ENCODE measurements at regions not wholly inside any gene's neighbourhood (a gene's known extent, or its start where the extent isn't known, plus 50 kb on each side); places are given as distances from the start of the nearest gene placed in this dataset.
"Not testable (repeated sequence)": the region's sequence is repeated elsewhere in the genome, so short reads cannot be mapped to it uniquely, and the experiment has no call there.

DNA sequence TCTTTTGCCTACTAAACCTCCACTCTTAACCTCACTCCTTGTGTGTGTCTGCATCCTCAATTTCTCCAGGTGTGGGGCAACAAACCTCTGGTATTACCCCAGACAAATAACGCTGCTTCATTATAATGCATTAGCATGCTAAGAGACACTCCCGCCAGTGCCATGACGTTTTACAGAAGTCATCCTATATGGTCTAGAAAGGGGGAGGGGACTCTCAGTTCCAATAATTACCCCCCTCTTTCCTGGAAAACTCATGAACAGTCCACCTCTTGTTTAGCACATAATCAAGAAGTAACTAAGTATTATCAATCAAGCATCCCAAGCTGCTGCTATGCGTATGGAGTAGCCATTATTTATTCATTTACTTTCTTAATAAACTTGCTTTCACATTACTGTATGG is 364.5 kb downstream of the TYW1 start:
- H3K4me1 ChIP-seq, result no peaks in the 10 kb centered on the region
- TF ChIP-seq POLR2A (IDR thresholded peaks at IDR 0.05) (no peak), POLR2AphosphoS5 (IDR thresholded peaks at IDR 0.05) (no peak), EP300 (IDR thresholded peaks at IDR 0.05) (no peak)
- TF ChIP-seq, protein P1, sequence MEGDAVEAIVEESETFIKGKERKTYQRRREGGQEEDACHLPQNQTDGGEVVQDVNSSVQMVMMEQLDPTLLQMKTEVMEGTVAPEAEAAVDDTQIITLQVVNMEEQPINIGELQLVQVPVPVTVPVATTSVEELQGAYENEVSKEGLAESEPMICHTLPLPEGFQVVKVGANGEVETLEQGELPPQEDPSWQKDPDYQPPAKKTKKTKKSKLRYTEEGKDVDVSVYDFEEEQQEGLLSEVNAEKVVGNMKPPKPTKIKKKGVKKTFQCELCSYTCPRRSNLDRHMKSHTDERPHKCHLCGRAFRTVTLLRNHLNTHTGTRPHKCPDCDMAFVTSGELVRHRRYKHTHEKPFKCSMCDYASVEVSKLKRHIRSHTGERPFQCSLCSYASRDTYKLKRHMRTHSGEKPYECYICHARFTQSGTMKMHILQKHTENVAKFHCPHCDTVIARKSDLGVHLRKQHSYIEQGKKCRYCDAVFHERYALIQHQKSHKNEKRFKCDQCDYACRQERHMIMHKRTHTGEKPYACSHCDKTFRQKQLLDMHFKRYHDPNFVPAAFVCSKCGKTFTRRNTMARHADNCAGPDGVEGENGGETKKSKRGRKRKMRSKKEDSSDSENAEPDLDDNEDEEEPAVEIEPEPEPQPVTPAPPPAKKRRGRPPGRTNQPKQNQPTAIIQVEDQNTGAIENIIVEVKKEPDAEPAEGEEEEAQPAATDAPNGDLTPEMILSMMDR (IDR thresholded peaks at IDR 0.05), result no peak
- no peaks in the 10 kb centered on the region for H3K36me3 ChIP-seq
- DNase-seq, result no peak
- no peak overlapping the region for H3K27ac ChIP-seq
- no peak overlapping the region for H3K4me3 ChIP-seq
- H3K27me3 ChIP-seq, result no peaks in the 10 kb centered on the region
- ATAC-seq (ENCODE audit: low FRiP score in 2 of 2), result no peak
- WGBS, 2 donors, result 78 to 84% methylated on average over 4 of the region's 4 CpGs
- H3K9me3 ChIP-seq, result peaks cover 4 to 16% (median 11%) of the 10 kb centered on the region in 4 donors

DNA sequence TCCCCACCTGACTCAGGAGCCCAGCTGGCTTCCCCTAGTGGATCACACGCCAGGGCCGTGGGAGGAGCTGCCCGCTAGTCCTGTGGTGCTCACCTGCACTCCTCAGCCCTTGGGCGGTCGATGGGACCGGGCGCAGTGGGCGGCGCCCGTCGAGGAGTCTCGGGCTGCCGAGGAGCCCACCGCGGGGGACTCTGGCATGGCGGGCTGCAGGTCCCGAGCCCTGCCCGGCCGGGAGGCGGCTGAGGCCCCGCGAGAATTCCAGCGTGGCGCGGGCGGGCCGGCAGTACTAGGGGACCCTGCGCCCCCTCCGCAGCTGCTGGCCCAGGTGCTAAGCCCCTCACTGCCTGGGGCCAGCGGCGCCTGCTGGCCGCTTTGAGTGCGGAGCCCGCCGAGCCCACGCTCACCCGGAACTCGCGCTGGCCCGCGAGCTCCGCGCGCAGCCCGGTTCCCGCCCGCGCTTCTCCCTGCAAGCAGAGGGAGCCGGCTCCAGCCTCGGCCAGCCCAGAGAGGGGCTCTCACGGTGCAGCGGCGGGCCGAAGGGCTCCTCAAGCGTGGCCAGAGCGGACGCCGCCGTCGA is 367.9 kb downstream of the TYW1 start:
- Histone ChIP-seq H3K4me3 (no peak overlapping the region), H3K27me3 (no peaks in the 10 kb centered on the region), H3K36me3 (no peaks in the 10 kb centered on the region), H3K27ac (no peak overlapping the region), H3K9me3 (peaks cover 0 to 6% (median 0%) of the 10 kb centered on the region in 4 donors), H3K4me1 (no peaks in the 10 kb centered on the region)
- DNase-seq (peak in 1 of 2 donors; percentile 79), ATAC-seq (ENCODE audit: low FRiP score in 2 of 2) (no peak)
- TF ChIP-seq EP300 (IDR thresholded peaks at IDR 0.05) (no peak), POLR2AphosphoS5 (IDR thresholded peaks at IDR 0.05) (no peak), POLR2A (IDR thresholded peaks at IDR 0.05) (no peak)
- TF ChIP-seq, protein P1 (IDR thresholded peaks at IDR 0.05), result no peak
- 70 to 92% methylated on average over 16 to 20 of the region's 60 CpGs for WGBS, 2 donors

DNA sequence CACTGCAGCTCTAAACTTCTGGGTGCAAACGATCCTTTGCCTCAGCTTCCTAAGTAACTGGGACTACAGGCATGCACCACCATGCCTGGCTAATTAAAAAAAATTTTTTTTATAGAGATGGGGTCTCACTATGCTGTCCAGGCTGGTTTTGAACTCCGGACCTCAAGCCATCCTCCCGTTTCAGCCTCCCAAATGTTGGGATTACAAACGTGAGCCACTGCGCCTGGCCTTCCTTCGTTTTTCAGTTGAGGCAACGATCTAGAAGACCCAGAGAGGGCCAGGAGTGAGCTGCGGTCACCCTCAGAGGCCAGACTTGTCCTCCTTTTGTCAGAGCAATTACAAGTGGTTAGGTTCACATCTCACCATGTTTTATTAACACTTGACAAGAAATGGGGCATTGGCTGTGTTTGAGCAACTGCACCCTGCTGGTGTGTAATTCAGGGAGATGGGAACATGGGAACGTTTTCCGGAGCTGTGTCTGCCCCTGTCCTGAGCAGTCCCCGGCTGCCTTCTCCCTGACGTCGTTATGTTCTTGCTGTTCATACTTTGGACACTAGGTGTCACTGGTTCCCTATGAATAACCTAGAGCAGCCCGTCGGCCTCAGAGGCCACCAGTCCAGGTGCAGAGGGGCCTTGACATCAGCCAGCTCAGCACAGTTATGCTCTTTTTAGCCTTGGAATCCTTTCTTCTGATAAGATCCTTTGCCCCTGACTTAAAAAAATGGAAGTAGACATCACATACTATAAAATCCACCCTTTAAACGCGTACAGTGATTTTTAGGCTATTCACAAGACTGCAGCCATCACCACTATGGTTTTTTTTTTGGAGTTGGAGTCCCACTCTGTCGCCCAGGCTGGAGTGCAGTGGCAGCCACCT is 375.0 kb downstream of the TYW1 start:
- DNase-seq (peak in 1 of 2 donors; percentile 47), ATAC-seq (ENCODE audit: low FRiP score in 2 of 2) (peak; percentile 87 to 92)
- WGBS, 2 donors, result 30 to 43% methylated on average over 15 to 18 of the region's 18 CpGs

DNA sequence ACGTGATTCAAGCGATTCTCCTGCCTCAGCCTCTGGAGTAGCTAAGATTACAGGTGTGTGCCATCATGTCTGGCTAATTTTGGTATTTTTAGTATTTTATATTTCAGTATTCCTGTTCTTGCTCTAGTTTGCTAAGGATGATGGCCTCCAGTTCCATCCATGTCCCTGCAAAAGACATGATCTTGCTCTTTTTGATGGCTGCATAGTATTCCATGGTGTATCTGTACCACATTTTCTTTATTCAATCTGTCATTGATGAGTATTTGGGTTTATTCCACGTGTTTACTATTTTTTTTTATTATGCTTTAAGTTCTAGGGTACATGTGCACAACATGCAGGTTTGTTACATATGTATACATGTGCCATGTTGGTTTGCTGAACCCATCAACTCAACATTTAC is 376.8 kb downstream of the TYW1 start:
- not testable (repeated sequence) for H3K4me1 ChIP-seq; H3K27me3 ChIP-seq; H3K36me3 ChIP-seq; H3K4me3 ChIP-seq; DNase-seq; H3K27ac ChIP-seq; H3K9me3 ChIP-seq; ATAC-seq (ENCODE audit: low FRiP score in 2 of 2)
- 46 to 51% methylated on average over 3 of the region's 3 CpGs for WGBS, 2 donors

More for the DNA sequence above, 375.0 kb downstream of the TYW1 start:
- Histone ChIP-seq H3K4me1 (no peaks in the 10 kb centered on the region), H3K9me3 (peaks cover 0 to 7% (median 6%) of the 10 kb centered on the region in 4 donors), H3K36me3 (no peaks in the 10 kb centered on the region), H3K4me3 (no peak overlapping the region), H3K27ac (no peak overlapping the region), H3K27me3 (no peaks in the 10 kb centered on the region)
- TF ChIP-seq, protein P1 (IDR thresholded peaks at IDR 0.05), result peak; percentile 42 to 84 (median 70)
- TF ChIP-seq POLR2AphosphoS5 (IDR thresholded peaks at IDR 0.05) (no peak), POLR2A (IDR thresholded peaks at IDR 0.05) (no peak), EP300 (IDR thresholded peaks at IDR 0.05) (no peak)

DNA sequence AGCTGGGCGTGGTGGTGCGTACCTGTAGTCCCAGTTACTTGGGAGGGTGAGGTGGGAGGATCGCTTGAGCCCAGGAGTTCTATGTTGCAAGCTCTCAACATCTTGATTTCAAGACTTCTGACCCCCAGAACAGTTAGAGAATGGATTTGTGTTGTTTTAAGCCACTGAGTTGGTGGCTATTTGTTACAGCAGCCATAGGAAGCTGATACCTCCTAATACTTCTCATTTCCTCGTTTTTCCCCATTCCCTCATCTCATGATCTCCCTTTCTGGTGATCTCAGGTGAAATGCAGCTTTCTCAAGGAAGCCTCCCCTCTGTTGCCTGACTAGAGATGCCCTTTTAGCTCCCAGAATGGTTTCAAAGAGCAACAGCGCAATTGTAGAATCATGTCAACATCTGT is 378.8 kb downstream of the TYW1 start:
- no peaks in the 10 kb centered on the region for H3K27me3 ChIP-seq
- WGBS, 2 donors, result 86 to 88% methylated on average over 5 of the region's 5 CpGs

More for the DNA sequence above, 378.8 kb downstream of the TYW1 start:
- no peaks in the 10 kb centered on the region for H3K36me3 ChIP-seq
- ATAC-seq (ENCODE audit: low FRiP score in 2 of 2) (no peak), DNase-seq (no peak)
- no peak overlapping the region for H3K4me3 ChIP-seq
- no peak for TF ChIP-seq EP300 (IDR thresholded peaks at IDR 0.05)
- TF ChIP-seq POLR2AphosphoS5 (IDR thresholded peaks at IDR 0.05), result no peak
- TF ChIP-seq, protein P1 (IDR thresholded peaks at IDR 0.05), result no peak
- no peak for TF ChIP-seq POLR2A (IDR thresholded peaks at IDR 0.05)
- no peak overlapping the region for H3K27ac ChIP-seq
- peaks cover 0 to 7% (median 3%) of the 10 kb centered on the region in 4 donors for H3K9me3 ChIP-seq
- no peaks in the 10 kb centered on the region for H3K4me1 ChIP-seq
